ENCODE measurements at regions not wholly inside any gene's neighbourhood (a gene's known extent, or its start where the extent isn't known, plus 50 kb on each side); places are given as distances from the start of the nearest gene placed in this dataset.

DNA sequence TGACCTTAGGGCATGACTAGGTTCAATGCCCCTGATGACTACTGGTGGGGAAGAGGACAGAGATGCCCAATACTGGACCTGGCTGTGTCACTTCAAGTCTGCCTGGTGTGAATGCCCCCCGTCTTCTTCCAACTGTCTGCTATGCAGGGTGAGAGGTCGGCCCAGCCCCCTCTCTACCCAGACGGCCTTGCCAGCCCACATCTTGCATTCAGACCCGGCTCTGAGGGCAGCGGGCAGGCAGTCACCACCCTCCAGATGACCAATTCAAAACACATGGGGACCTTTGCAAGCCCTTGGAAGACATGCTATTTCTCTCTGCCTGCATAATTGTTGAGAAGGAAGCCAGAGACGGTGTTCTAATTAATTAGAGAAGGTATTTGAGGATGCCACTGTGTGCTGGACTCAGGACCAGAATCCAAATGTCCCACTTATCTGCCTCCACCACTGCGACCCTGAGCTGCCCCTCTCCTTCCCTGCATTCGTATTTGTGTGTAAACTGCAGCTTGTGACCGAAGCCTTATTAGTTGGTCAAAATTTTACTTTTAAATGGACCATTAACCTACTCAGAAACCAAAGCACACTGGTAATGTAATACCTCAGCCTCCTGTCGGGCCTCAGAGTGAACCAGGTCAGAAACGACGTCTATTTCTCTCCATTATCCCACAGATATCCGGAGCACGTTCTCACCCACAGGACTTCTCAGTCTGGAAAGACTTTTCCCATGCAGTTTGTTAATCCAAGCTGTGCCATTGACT, 407.0 kb downstream of the ZNF536 start:
- TF ChIP-seq GABPA (IDR thresholded peaks at IDR 0.05; ENCODE audit: low read depth) (no peak), POLR2AphosphoS5 (IDR thresholded peaks at IDR 0.05; ENCODE audit: low read depth) (no peak), SPI1 (IDR thresholded peaks at IDR 0.05; ENCODE audit: borderline replicate concordance, low read depth) (no peak)
- TF ChIP-seq, protein P1, sequence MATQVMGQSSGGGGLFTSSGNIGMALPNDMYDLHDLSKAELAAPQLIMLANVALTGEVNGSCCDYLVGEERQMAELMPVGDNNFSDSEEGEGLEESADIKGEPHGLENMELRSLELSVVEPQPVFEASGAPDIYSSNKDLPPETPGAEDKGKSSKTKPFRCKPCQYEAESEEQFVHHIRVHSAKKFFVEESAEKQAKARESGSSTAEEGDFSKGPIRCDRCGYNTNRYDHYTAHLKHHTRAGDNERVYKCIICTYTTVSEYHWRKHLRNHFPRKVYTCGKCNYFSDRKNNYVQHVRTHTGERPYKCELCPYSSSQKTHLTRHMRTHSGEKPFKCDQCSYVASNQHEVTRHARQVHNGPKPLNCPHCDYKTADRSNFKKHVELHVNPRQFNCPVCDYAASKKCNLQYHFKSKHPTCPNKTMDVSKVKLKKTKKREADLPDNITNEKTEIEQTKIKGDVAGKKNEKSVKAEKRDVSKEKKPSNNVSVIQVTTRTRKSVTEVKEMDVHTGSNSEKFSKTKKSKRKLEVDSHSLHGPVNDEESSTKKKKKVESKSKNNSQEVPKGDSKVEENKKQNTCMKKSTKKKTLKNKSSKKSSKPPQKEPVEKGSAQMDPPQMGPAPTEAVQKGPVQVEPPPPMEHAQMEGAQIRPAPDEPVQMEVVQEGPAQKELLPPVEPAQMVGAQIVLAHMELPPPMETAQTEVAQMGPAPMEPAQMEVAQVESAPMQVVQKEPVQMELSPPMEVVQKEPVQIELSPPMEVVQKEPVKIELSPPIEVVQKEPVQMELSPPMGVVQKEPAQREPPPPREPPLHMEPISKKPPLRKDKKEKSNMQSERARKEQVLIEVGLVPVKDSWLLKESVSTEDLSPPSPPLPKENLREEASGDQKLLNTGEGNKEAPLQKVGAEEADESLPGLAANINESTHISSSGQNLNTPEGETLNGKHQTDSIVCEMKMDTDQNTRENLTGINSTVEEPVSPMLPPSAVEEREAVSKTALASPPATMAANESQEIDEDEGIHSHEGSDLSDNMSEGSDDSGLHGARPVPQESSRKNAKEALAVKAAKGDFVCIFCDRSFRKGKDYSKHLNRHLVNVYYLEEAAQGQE (IDR thresholded peaks at IDR 0.05; ENCODE audit: insufficient replicate concordance, low read depth) = no peak
- TF ChIP-seq, protein P2, sequence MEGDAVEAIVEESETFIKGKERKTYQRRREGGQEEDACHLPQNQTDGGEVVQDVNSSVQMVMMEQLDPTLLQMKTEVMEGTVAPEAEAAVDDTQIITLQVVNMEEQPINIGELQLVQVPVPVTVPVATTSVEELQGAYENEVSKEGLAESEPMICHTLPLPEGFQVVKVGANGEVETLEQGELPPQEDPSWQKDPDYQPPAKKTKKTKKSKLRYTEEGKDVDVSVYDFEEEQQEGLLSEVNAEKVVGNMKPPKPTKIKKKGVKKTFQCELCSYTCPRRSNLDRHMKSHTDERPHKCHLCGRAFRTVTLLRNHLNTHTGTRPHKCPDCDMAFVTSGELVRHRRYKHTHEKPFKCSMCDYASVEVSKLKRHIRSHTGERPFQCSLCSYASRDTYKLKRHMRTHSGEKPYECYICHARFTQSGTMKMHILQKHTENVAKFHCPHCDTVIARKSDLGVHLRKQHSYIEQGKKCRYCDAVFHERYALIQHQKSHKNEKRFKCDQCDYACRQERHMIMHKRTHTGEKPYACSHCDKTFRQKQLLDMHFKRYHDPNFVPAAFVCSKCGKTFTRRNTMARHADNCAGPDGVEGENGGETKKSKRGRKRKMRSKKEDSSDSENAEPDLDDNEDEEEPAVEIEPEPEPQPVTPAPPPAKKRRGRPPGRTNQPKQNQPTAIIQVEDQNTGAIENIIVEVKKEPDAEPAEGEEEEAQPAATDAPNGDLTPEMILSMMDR (IDR thresholded peaks at IDR 0.05; ENCODE audit: insufficient read depth, low read length) = no peak
- no peak for DNase-seq (ENCODE audit: low read depth in 1 of 2, low spot score in 1 of 2)

DNA sequence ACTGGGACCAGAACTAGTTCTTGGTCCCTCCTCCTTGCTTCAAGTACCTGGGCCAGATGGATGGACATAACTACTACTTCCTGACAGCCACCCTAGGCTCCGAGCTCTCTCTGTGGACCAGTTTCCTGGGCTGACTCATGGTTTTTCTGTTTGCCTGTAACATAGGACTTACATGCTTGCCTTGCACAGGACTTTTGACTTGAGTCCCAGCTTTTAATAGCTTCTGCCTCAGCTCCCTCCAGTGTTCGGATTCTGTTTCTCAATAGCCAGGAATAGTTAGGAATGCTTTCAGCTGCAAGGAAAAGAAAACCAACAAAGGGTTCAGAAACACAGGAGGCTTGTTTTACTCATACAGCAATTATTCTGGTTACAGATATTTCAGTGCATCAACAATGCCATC, 405.9 kb downstream of the ZNF536 start:
- no peak for TF ChIP-seq SPI1 (IDR thresholded peaks at IDR 0.05; ENCODE audit: borderline replicate concordance, low read depth)
- Histone ChIP-seq H3K27me3 (ENCODE audit: insufficient read depth, poor library complexity, severe bottlenecking) (no peaks in the 10 kb centered on the region), H3K27ac (replicated peaks) (no peak overlapping the region), H3K4me3 (replicated peaks; ENCODE audit: insufficient read depth, low read length) (no peak overlapping the region)
- no peak for DNase-seq (ENCODE audit: low read depth in 1 of 2, low spot score in 1 of 2)

More for the DNA sequence above, 407.0 kb downstream of the ZNF536 start:
- no peak overlapping the region for H3K27ac ChIP-seq (replicated peaks)
- H3K27me3 ChIP-seq (ENCODE audit: insufficient read depth, poor library complexity, severe bottlenecking) = no peaks in the 10 kb centered on the region
- H3K4me3 ChIP-seq (replicated peaks; ENCODE audit: insufficient read depth, low read length) = no peak overlapping the region

DNA sequence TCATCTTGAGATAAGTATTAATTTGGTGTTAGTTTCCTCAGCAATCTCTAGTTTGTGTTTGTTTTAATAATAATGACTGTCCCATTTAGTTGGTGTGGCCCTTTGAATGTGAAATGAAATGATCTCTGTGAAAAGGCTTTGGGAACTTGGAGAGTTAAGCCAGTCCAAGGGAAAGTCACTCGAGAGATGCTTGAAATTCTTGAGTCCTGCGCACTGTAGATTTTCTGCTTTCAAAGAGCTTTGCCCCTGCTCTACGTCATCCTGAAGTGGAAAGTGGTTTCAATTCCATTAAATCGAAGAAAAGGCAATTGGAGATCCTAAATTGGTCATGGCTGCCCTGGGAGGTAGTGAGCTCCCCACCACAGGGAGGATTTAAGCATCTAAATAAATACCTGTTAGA, 403.8 kb downstream of the ZNF536 start:
- DNase-seq (ENCODE audit: low read depth in 1 of 2, low spot score in 1 of 2) = no peak
- no peak overlapping the region for H3K4me3 ChIP-seq (replicated peaks; ENCODE audit: insufficient read depth, low read length)
- H3K27ac ChIP-seq (replicated peaks) = no peak overlapping the region
- TF ChIP-seq SPI1 (IDR thresholded peaks at IDR 0.05; ENCODE audit: borderline replicate concordance, low read depth) = no peak
- TF ChIP-seq, protein P1 (IDR thresholded peaks at IDR 0.05; ENCODE audit: insufficient replicate concordance, low read depth) = no peak
- TF ChIP-seq, protein P2 (IDR thresholded peaks at IDR 0.05; ENCODE audit: insufficient read depth, low read length) = no peak
- TF ChIP-seq POLR2AphosphoS5 (IDR thresholded peaks at IDR 0.05; ENCODE audit: low read depth) = no peak
- no peak for TF ChIP-seq GABPA (IDR thresholded peaks at IDR 0.05; ENCODE audit: low read depth)
- H3K27me3 ChIP-seq (ENCODE audit: insufficient read depth, poor library complexity, severe bottlenecking) = no peaks in the 10 kb centered on the region

GRCh38 chr19:30774252-30774766, 402.1 kb downstream of the ZNF536 start:
- DNase-seq (ENCODE audit: low read depth in 1 of 2, low spot score in 1 of 2) = no peak
- no peak overlapping the region for H3K27ac ChIP-seq (replicated peaks)
- TF ChIP-seq, protein P2 (IDR thresholded peaks at IDR 0.05; ENCODE audit: insufficient read depth, low read length) = no peak
- TF ChIP-seq, protein P1 (IDR thresholded peaks at IDR 0.05; ENCODE audit: insufficient replicate concordance, low read depth) = no peak
- TF ChIP-seq POLR2AphosphoS5 (IDR thresholded peaks at IDR 0.05; ENCODE audit: low read depth) = no peak
- no peak for TF ChIP-seq SPI1 (IDR thresholded peaks at IDR 0.05; ENCODE audit: borderline replicate concordance, low read depth)
- no peak for TF ChIP-seq GABPA (IDR thresholded peaks at IDR 0.05; ENCODE audit: low read depth)
- H3K4me3 ChIP-seq (replicated peaks; ENCODE audit: insufficient read depth, low read length) = no peak overlapping the region
- no peaks in the 10 kb centered on the region for H3K27me3 ChIP-seq (ENCODE audit: insufficient read depth, poor library complexity, severe bottlenecking)
